Loucy (cell line): ENCODE measurements at regions not wholly inside any gene's neighbourhood (a gene's known extent, or its start where the extent isn't known, plus 50 kb on each side); places are given as distances from the start of the nearest gene placed in this dataset.

ENCODE experiments used
- H2AFZ ChIP-seq: fragments of 200-600 bp; sonication (generic); 2 replicates; pipeline ENCODE4 v1.6.0; 2016; ENCODE audit warnings: antibody characterized with exemption, mild to moderate bottlenecking, low read length, moderate library complexity
- H3F3A ChIP-seq: fragments of 200-600 bp; 2 replicates; pipeline ENCODE4 v1.6.0; 2016; ENCODE audit warnings: antibody characterized with exemption, low read depth, mild to moderate bottlenecking
- H3K27me3 ChIP-seq: fragments of 200-600 bp; sonication (generic); 2 replicates; pipeline ENCODE4 v1.6.1; 2014; ENCODE audit warnings: low read length, mild to moderate bottlenecking; ENCODE audit not compliant: insufficient read depth, poor library complexity, severe bottlenecking
- H3K36me3 ChIP-seq: fragments of 200-600 bp; sonication (generic); 2 replicates; pipeline ENCODE4 v1.6.1; 2016; ENCODE audit warnings: low read length; ENCODE audit not compliant: insufficient read depth
- H3K4me1 ChIP-seq: fragments of 200-600 bp; sonication (generic); 2 replicates; pipeline ENCODE4 v1.5.1; 2014; ENCODE audit warnings: low read length, mild to moderate bottlenecking; ENCODE audit not compliant: insufficient read depth, poor library complexity, severe bottlenecking
- H3K4me2 ChIP-seq: fragments of 200-600 bp; sonication (generic); 2 replicates; pipeline ENCODE4 v1.6.0; 2014; ENCODE audit warnings: antibody characterized with exemption, low read length, low read depth, mild to moderate bottlenecking; ENCODE audit not compliant: poor library complexity, severe bottlenecking
- H3K4me3 ChIP-seq: fragments of 200-600 bp; sonication (generic); 2 replicates; pipeline ENCODE4 v1.5.1; 2014; ENCODE audit warnings: low read length, mild to moderate bottlenecking, mixed read lengths; ENCODE audit not compliant: poor library complexity, severe bottlenecking
- H3K79me2 ChIP-seq: fragments of 200-600 bp; sonication (generic); 2 replicates; pipeline ENCODE4 v1.6.1; 2014; ENCODE audit warnings: low read length; ENCODE audit not compliant: insufficient read depth
- H3K9ac ChIP-seq: fragments of 200-600 bp; sonication (generic); 2 replicates; pipeline ENCODE4 v1.6.0; 2014; ENCODE audit warnings: mild to moderate bottlenecking, low read depth, low read length, moderate library complexity; ENCODE audit not compliant: poor library complexity, severe bottlenecking
- H3K9me2 ChIP-seq: fragments of 200-600 bp; sonication (generic); replicated peaks from 2 replicates; pipeline ENCODE4 v1.6.1; 2016; ENCODE audit warnings: low read depth, low read length, mixed read lengths
- H3K9me3 ChIP-seq: fragments of 200-600 bp; sonication (generic); 2 replicates; pipeline ENCODE4 v1.6.1; 2014; ENCODE audit warnings: mild to moderate bottlenecking, antibody characterized with exemption, low read length, low read depth; ENCODE audit not compliant: insufficient read depth
- H4K20me1 ChIP-seq: fragments of 200-600 bp; sonication (generic); 2 replicates; pipeline ENCODE4 v1.6.0; 2014; ENCODE audit warnings: antibody characterized with exemption, low read length, mild to moderate bottlenecking; ENCODE audit not compliant: insufficient read depth, poor library complexity, severe bottlenecking
- CTCF ChIP-seq: fragments of 200-600 bp; sonication (generic); conservative IDR thresholded peaks from 2 replicates; pipeline ENCODE4 v1.5.1; 2014; ENCODE audit warnings: mild to moderate bottlenecking, antibody characterized with exemption, low read length
- EZH2phosphoT487 ChIP-seq: fragments of 200-600 bp; IDR thresholded peaks from 2 replicates; pipeline ENCODE4 v1.6.1; 2018; ENCODE audit warnings: antibody characterized with exemption, mild to moderate bottlenecking, moderate library complexity, borderline replicate concordance

GRCh38 chr14:26395726-26396125 is 202.1 kb downstream of the NOVA1 start:
- H2AFZ ChIP-seq: no peak overlapping the region
- H3K9ac ChIP-seq: no peak overlapping the region
- no peaks in the 10 kb centered on the region for H3K79me2 ChIP-seq
- H3K4me3 ChIP-seq: no peak overlapping the region
- H3K4me1 ChIP-seq: no peaks in the 10 kb centered on the region
- H4K20me1 ChIP-seq: no peaks in the 10 kb centered on the region
- no peaks in the 10 kb centered on the region for H3K9me3 ChIP-seq
- no peaks in the 10 kb centered on the region for H3K9me2 ChIP-seq
- no peak overlapping the region for H3K4me2 ChIP-seq
- no peaks in the 10 kb centered on the region for H3F3A ChIP-seq
- no peaks in the 10 kb centered on the region for H3K27me3 ChIP-seq
- no peak for TF ChIP-seq CTCF
- TF ChIP-seq EZH2phosphoT487: no peak
- no peaks in the 10 kb centered on the region for H3K36me3 ChIP-seq

GRCh38 chr14:26394150-26394810 is 203.6 kb downstream of the NOVA1 start:
- H3K4me1 ChIP-seq: no peaks in the 10 kb centered on the region
- no peak overlapping the region for H3K4me3 ChIP-seq
- H2AFZ ChIP-seq: no peak overlapping the region
- no peak for TF ChIP-seq CTCF
- TF ChIP-seq EZH2phosphoT487: no peak
- no peaks in the 10 kb centered on the region for H3K79me2 ChIP-seq
- H3K9ac ChIP-seq: no peak overlapping the region
- H3K4me2 ChIP-seq: no peak overlapping the region
- no peaks in the 10 kb centered on the region for H3K9me2 ChIP-seq
- no peaks in the 10 kb centered on the region for H3F3A ChIP-seq
- H3K27me3 ChIP-seq: no peaks in the 10 kb centered on the region
- H3K9me3 ChIP-seq: no peaks in the 10 kb centered on the region
- no peaks in the 10 kb centered on the region for H4K20me1 ChIP-seq
- H3K36me3 ChIP-seq: no peaks in the 10 kb centered on the region

DNA sequence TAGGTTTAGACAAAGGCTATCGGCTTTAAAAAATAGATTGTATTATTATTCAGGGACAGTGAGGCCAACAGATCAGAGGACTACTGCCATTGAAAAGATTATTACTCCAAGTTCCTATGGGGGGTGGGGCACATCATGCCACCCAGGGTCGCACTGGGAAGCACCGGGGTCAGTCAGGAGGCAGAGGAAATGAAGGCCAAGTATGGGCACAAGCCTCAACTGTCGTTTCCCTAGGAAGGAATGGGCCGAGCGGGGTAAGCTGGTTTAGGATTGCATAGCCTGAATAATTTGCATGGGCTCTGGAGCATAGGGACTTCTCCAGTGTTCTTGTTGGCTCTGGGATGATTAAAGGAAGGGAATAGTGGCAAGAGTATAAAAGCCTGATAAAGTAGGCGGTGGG is 205.3 kb downstream of the NOVA1 start:
- H3K4me2 ChIP-seq: no peak overlapping the region
- no peaks in the 10 kb centered on the region for H3F3A ChIP-seq
- no peaks in the 10 kb centered on the region for H3K4me1 ChIP-seq
- no peaks in the 10 kb centered on the region for H3K27me3 ChIP-seq
- TF ChIP-seq CTCF: no peak
- no peak for TF ChIP-seq EZH2phosphoT487
- no peak overlapping the region for H3K9ac ChIP-seq
- no peaks in the 10 kb centered on the region for H3K9me2 ChIP-seq
- H3K4me3 ChIP-seq: no peak overlapping the region
- no peaks in the 10 kb centered on the region for H3K36me3 ChIP-seq
- H3K79me2 ChIP-seq: no peaks in the 10 kb centered on the region
- no peak overlapping the region for H2AFZ ChIP-seq
- no peaks in the 10 kb centered on the region for H4K20me1 ChIP-seq
- H3K9me3 ChIP-seq: no peaks in the 10 kb centered on the region
